Activated CD8-positive, alpha-beta memory T cell treated with anti-CD3 and anti-CD28 coated beads for 48 hours (primary cell): ENCODE measurements at regions not wholly inside any gene's neighbourhood (a gene's known extent, or its start where the extent isn't known, plus 50 kb on each side); places are given as distances from the start of the nearest gene placed in this dataset.

Experiments used
- DNase-seq, 3 experiments: peaks; one replicate each; pipeline ENCODE4 v3.0.0-alpha.2; 2020; ENCODE audit warnings: low read depth in 2 of 3, low spot score in 2 of 3

GRCh38 chr1:116231752-116232151, 120.6 kb downstream of the MAB21L3 start:
- no peak for DNase-seq

DNA sequence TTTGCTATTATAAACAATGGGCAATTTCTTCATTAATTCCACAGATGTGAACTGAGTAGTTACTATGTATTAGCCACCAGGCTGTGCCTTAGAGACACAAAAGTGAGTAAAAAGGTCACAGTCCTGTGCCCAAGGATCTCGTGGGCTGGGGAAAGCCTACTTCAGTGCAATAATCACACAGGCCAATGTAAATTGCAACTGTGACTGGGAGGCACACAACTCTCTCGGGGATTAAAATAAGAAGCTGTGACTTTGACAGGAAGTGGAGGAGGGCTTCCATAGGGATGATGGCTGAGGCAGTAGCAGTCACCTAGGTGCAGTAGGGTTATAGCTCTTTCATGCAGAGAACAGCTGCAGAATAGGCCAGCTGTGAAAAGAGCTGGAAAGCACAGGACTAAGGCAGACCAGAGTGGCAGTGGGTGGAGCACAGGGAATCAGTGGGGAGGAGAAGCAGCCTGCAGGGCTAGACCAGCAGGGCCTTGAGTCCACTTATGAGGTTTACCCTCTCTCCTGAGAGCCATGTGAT, 121.9 kb downstream of the MAB21L3 start:
- DNase-seq = no peak

DNA sequence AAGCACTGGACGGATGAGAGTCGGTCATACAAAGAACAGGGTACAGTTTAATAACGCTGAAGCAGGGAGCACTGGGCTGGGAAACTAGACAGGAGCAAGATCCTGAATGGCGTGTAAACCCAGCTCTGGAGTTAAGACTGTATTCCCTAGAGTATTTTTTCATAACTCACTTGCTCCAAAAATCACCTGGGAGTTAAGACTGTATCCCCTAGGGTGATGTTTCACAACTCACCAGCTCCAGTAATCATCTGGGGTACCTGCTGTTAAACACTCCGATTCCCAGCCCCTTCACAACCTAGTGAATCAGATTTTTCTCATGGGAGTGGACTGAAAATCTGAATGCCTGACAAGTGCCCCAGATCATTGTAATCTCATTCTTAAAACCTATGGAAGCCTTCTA, 123.2 kb downstream of the MAB21L3 start:
- DNase-seq = no peak

GRCh38 chr1:116239916-116240315, 128.7 kb downstream of the MAB21L3 start:
- DNase-seq = no peak

GRCh38 chr1:116242741-116243140, 130.3 kb upstream of the ATP1A1 start:
- DNase-seq = no peak

DNA sequence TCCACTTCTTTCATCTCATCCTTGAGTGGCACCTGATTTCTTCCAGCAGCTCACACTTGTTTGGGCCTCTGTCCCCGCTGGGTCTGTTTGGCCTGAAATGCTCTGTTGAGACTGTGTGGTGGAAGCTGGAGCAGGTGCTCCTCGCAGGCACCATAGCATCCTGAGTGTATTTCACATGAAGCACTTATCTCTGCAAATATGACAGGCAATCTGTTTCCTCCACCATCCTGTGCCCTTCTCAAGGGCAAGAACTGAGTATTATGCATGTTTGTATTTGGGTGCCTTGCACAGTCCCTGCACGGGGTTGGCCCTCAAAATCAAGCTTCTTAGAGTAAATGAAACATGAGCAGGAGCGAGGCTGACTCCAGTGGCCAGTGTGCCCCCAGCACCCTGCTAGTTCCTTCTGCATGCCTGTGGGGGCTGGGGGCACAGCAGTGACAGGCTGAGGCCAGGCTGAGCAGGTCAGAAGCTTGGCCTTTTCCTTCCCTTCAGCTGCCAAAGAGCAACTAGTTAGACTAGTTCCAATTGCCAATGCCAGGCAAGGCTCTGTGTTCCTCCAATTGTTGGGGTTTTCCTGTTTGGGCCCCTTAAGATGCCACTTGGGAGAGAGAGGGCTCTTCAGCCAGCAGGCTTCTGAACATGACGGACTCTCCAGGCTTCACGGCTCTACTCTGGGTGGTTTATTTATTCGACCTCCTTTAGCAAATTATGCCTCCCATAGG, 129.6 kb upstream of the ATP1A1 start:
- DNase-seq = no peak

DNA sequence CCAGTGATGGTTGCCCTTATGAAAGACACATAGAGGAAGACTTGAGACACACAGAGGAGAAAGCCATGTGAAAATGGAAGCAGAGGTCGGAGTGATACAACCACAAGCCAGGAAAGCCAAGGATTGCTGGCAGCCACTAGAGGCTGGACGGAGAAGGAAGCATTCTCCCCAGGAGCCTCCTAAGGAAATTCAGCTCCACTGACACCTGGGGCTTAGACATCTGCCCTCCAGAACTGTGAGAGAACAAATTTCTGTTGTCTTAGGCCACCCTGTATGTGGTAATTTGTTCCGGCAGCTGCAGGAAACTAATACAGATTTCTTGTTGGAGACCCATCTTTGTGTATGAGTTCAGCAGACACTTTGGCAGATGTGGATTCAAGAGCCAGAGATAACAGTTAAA, 126.9 kb upstream of the ATP1A1 start:
- DNase-seq = no peak

GRCh38 chr1:116252271-116252670, 120.8 kb upstream of the ATP1A1 start:
- DNase-seq = no peak

DNA sequence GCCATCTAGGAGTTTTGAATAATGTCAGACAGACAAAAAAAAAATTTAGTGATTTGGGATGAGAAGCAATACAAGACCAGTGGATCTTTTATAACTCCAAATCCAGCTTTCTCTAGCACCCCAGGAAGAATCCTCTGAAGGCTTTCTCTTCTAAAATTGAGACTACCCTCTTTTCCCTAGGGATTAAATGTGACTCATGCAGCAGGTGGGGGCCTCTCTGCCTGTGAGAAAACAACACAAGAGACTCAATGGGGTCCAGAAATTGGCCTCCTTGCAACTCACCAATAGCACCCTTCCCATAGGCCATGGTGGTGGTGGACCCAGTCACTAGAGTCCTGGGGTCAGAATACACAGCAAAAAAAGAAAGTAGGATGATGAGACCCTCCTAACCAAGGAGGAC, 120.3 kb upstream of the ATP1A1 start:
- DNase-seq = no peak

GRCh38 chr1:116253566-116254382, 119.3 kb upstream of the ATP1A1 start:
- DNase-seq = no peak

- no peak for DNase-seq
These were observed 118.3 kb upstream of the ATP1A1 start for GRCh38 chr1:116254776-116255175.

- no peak for DNase-seq
These were observed 117.4 kb upstream of the ATP1A1 start for GRCh38 chr1:116255486-116256285.

DNA sequence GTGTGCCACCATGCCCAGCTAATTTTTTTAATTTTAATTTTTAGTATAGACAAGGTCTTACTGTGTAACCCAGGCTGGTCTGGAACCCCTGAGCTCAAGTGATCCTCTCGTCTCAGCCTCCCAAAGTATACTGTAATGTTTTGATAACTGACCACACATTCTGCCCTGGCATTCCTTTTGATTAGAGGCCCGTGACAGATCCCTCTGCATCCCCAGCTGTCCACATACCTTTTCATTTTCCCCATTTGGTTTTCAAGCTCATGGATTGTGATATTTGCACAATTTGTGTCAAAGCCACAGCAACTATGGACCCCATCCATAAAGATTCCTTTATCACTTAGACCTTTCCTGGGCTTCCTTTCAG, 116.8 kb upstream of the ATP1A1 start:
- no peak for DNase-seq

- DNase-seq = no peak
These were observed 116.2 kb upstream of the ATP1A1 start for GRCh38 chr1:116256875-116257274.

- DNase-seq = peak in 1 of 3 experiments; percentile 14
These were observed 115.7 kb upstream of the ATP1A1 start for GRCh38 chr1:116257341-116257767.

GRCh38 chr1:116257836-116258235, 115.2 kb upstream of the ATP1A1 start:
- DNase-seq = no peak

GRCh38 chr1:116258668-116259419, 114.2 kb upstream of the ATP1A1 start:
- DNase-seq = no peak

DNA sequence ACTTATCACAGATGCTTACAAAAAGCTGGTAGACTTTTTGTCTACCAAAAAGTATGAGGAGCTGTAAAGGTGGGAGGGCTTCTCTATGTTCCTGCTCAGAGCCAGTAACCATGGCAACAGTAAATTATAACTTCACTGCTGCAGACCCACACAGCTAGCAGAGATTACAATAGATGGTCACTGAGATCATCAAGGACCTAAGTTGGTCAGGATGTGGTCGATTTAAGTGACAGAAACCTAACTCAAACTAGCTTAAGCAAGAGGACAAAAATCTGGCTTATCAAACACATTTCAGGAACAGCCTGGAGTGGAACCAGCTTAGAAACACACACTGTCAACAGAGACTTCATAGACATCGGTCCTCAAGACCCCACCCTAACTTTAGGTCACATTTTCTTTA, 113.4 kb upstream of the ATP1A1 start:
- DNase-seq = no peak

GRCh38 chr1:116260115-116260514, 112.9 kb upstream of the ATP1A1 start:
- DNase-seq = no peak

DNA sequence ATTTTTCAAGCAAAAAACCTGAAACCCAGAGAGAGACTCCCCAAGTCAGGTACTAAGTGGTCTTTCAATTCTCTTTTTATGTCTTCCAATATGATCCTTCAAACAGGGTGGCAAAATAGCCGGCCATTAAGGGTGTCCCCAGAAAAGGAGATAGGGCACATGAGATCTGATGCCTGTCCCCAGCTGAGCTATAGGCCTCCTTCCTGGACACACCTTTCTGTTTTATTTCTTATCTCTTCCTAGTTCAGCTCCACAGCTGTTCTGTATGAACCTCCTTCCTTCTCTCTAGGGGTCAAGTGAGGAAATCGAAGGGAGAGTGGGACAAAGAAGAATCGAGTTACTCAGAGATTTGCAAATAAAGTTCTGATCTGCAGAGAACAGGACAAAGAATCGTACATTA, 112.4 kb upstream of the ATP1A1 start:
- DNase-seq = no peak

DNA sequence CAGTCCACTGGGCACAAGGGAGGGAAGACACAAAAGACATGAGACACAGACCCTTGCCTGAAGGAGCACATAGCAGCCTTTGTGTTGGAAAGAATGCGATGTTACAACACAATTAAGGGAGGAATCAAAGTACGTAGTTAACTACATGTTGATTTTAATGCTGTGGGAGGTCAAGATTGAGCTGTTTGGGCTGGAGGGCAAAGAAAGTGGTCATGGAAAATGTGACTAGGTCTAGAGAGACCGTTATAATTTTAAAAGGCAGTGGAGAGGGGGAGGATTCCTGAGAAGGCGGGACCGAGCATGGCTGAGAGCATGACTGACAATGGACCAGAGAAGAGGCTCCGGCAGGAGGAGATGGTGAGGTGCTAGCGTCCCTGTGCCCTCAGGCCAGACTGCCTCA, 111.8 kb upstream of the ATP1A1 start:
- no peak for DNase-seq
